CD4-positive, alpha-beta T cell treated with Interferon alpha-2 for 1 hour (primary cell): ENCODE measurements at regions not wholly inside any gene's neighbourhood (a gene's known extent, or its start where the extent isn't known, plus 50 kb on each side); places are given as distances from the start of the nearest gene placed in this dataset.
"Not testable (repeated sequence)": the region's sequence is repeated elsewhere in the genome, so short reads cannot be mapped to it uniquely, and the experiment has no call there.

Experiments
- DNase-seq, 2 donors: peaks; one replicate each; pipeline ENCODE4 v3.0.0-alpha.2; 2020 to 2022

DNA sequence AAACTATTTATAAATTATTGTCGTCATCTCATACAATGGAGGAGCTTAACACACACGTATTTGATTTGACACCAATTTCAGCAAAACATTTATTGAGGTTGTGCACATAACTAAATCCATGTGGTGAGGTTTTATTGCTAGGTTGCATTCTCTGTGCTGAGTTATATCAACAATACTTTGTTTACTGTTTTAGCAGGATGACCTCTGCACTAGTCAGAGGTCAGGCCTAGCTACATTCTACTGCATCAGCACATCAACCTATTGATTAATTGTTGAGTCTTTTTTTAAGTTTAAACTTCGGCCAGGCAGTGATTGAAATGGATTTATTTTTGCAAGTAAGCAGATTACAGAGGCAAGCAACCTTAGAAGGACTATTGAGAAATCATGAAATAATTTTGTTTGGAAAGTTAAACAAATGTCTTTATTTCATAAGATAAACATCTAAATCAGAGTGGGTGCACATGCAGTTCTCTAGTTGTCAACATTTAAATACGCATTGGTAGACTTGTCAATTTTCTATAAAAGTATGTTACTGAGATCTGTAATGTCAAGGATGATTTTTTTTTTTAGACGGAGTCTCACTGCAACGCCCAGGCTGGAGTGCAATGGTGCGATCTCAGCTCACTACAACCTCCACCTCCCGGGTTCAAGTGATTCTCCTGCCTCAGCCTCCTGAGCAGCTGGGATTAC lies 75.2 kb upstream of the CD28 start:
- no peak for DNase-seq

- no peak for DNase-seq
Observed at GRCh38 chr2:203636588-203637470, 69.6 kb upstream of the CD28 start.

DNA sequence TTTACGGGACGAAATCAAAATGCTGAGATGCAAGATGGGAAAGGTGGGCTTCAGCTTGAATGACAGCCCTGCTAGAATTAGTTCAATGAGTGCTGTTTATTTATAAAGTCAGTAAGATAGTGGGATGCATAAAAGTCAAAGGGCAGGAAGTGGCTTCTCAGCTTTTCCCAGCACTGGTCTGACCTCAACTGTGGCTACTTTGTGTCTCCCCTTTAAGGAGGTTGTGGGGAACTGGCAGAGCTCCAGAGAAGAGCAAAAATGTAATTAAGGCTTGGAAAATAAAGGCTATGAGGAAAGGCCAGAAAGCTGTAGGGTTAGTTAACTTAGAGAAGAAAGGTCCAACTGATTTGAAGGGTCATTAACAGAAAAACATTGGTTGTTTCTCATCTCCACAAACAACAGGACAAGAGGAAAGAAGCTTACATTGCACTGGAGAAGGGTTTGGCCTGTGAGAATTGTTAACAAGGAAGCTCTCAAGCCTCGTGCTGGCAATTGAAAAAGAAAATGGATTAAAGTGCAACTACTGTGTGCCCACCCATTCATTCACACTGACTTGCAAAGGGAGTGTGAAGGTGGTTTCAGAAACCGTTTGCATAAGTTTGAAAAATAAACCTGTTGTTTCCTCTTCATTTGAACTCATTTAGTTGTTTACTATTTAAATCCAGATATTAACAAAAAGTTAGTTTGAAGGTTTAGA lies 68.8 kb upstream of the CD28 start:
- peak in 1 of 2 donors; percentile 13 for DNase-seq

DNA sequence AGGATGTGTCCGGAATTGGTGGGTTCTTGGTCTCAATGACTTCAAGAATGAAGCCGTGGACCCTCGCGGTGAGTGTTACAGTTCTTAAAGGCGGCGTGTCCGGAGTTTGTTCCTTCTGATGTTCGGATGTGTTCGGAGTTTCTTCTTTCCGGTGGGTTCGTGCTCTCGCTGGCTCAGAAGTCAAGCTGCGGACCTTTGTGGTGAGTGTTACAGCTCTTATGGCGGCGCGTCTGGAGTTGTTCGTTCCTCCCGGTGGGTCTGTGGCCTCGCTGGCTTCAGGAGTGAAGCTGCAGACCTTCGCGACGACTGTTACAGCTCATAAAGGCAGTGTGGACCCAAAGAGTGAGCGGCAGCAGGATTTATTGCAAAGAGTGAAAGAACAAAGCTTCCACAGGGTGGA lies 64.6 kb upstream of the CD28 start:
- DNase-seq = not testable (repeated sequence)

DNA sequence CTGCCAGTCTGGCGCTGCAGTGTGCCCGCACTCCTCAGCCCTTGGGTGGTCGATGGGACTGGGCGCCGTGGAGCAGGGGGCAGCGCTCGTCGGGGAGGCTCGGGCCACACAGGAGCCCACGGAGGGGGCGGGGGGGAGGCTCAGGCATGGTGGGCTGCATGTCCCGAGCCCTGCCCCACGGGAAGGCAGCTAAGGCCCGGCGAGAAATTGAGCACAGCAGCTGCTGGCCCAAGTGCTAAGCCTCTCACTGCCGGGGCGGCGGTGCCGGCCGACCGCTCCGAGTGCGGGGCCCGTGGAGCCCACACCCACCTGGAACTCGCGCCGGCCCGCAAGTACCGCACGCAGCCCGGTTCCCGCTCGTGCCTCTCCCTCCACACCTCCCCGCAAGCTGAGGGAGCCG lies 63.6 kb upstream of the CD28 start:
- not testable (repeated sequence) for DNase-seq

GRCh38 chr2:203645831-203646230 lies 60.6 kb upstream of the CD28 start:
- DNase-seq = no peak

DNA sequence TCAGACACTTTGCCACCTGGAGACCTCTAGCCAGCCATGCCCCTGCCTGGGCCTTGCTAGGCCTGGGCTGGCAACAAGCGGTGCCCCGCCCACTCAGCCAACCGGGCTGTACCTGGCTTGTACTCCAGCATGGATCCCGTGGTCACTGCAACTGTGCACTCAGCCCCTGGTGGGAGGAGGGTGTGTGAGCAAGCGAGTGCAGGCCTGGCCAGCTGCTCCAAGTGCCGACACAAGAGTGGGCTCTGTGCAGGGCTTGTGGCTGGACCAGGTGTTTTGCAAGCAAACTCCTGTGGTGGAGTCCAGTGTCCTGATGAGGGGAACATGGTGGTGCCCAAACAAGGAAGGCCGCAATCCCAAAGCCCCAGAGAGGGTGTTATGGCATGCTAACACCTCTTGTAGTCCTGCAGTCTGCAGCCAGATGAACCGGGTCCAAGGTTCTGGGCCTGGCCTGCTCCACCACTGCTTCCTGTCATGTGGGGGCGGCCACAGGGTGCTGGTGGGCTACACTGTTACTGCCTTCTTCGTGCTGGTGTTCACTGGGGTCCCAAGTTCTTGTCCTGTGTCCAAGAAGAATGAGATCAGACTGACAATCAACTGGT lies 60.1 kb upstream of the CD28 start:
- no peak for DNase-seq

DNA sequence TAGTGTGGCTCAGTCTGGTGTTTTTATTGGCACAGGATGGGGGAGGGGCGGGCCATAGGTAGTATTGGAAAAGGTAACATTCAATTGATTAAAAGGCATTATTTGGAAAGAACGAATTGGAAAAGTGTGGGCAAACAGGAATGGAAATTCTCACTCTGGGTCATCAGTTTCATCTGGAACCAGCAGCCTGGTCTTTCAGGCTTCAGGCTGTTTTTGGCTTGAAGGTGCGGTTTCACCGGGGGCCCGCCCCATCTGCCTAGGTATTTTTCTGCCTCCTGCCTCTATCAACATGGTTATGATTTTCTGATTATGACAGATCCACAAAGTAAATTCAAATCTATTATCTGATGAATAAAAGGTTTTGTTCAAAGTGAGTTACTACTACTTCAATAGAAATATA lies 59.5 kb upstream of the CD28 start:
- no peak for DNase-seq

DNA sequence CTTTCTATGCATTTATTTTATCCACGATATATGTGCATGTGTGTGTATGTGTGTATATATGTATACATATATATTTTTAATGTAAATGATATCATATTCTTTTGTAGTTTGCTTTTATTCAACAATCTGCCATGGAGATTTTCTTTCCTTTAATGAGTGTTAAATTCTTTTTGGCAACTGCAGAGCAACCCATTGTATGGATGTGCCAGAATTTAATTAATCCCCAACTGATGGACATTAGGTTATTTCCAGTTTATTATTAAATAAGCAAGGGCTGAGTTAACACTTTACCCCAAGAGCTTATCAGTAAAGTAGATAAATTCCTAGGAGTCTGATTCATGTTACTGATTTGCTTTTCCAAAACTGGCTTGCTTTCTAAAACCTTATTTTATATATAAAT lies 58.9 kb upstream of the CD28 start:
- DNase-seq = no peak

GRCh38 chr2:203648273-203648672 lies 58.2 kb upstream of the CD28 start:
- DNase-seq = no peak

DNA sequence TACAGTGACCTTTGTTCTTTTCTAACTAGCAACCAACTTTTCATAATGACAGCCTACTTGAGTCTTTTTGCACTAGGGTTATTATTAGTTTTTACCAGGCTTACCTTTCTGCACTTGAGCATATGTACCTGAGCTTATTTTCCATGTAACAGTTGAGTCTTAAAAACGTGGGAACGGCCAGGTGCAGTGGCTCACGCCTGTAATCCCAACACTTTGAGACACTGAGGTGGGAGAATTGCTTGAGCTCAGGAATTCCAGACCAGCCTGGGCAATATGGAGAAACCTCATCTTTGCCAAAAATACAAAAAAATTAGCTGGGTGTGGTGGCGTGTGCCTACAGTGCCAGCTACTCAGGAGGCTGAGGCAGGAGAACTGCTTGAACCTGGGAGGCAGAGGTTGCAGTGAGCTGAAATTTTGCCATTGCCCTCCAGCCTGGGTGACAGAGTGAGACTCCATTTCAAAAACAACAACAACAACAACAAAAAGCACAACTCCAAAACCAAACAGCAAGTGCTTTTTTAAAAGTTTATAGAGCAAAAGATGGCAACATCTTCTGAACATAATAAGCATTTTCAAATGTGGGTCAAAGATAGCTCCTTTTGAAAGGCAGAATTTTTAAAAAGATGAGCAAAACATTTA lies 57.1 kb upstream of the CD28 start:
- no peak for DNase-seq

GRCh38 chr2:203650860-203651613 lies 55.4 kb upstream of the CD28 start:
- peak in 1 of 2 donors; percentile 35 for DNase-seq

DNA sequence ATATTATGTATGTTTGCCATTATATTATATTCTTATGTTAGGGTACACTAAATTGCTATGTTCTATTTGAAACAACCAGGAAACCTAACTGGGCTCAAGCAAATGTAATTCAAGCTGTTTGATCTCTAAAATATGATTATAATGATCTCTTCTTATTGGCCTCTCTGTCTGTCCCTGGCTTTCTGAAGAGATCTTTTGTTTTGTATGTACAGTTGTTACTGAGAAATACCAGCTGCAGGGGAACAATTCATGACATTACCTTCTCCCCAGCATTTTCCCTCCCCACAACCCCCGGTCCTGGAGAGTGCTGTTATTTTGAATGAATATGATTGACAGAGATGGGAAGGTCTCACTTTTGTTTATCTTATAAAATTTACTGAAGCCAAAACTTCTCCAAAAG lies 54.8 kb upstream of the CD28 start:
- DNase-seq = no peak

DNA sequence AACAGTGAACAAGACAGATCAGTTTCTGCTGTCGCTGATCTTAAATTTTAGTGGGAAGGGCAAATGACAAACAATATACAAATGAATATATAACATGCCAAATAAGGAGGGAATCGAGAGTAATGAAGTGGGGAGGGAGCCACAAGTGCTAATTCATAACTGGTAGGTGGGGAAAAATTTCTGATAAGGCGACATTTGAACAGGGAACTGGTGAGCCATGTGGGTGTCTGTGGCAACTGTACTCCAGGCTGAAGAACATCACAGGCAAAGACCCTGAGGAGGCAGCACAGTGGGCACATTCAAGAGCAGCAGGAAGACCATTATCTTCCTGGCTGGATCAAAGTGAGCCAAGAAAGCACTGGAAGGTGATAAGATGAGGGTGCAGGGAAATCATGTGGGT lies 51.6 kb upstream of the CD28 start:
- no peak for DNase-seq

DNA sequence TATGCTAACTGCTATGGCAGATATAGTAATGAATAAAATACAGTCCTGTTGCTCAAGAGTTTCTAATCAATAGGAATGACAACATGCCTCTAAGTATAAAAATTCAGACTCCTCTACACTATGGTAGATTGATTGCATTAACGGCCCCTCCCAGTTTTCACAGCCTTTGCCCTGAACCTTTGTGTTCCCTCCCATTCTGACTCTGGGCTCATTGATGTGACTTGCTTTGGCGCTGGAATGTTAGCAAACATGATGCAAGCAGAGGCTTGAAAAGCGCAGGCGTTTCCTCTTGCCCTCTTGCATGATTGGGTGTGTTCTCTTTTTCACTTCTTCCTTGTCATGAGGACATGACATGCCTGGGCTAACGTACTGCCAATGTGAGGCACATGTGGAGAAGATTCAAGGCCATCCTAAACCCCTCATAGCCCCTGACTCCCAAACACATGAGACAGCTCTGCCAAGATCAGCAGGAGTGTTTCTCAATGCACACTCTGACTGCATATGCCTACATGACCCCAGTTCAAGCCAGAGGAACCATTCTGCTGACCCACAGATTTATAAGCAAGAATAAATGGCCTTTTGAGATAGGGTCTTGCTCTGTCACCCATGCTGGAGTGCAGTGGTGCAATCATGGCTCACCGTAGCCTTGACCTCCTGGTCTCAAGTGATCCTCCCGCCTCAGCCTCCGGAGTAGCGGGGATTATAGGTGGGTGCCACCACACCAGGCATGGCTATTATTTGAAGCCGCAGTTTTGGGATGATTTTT lies 49.7 kb upstream of the CD28 start:
- peak in 1 of 2 donors; percentile 35 for DNase-seq
